ENCODE measurements at regions not wholly inside any gene's neighbourhood (a gene's known extent, or its start where the extent isn't known, plus 50 kb on each side); places are given as distances from the start of the nearest gene placed in this dataset.

- no peaks in the 10 kb centered on the region for H3K4me1 ChIP-seq
- no peaks in the 10 kb centered on the region for H3K27me3 ChIP-seq
- DNase-seq, result no peak
- H3K4me3 ChIP-seq, result no peak overlapping the region
- no peaks in the 10 kb centered on the region for H3K9me3 ChIP-seq
- TF ChIP-seq, protein P1, sequence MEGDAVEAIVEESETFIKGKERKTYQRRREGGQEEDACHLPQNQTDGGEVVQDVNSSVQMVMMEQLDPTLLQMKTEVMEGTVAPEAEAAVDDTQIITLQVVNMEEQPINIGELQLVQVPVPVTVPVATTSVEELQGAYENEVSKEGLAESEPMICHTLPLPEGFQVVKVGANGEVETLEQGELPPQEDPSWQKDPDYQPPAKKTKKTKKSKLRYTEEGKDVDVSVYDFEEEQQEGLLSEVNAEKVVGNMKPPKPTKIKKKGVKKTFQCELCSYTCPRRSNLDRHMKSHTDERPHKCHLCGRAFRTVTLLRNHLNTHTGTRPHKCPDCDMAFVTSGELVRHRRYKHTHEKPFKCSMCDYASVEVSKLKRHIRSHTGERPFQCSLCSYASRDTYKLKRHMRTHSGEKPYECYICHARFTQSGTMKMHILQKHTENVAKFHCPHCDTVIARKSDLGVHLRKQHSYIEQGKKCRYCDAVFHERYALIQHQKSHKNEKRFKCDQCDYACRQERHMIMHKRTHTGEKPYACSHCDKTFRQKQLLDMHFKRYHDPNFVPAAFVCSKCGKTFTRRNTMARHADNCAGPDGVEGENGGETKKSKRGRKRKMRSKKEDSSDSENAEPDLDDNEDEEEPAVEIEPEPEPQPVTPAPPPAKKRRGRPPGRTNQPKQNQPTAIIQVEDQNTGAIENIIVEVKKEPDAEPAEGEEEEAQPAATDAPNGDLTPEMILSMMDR (IDR thresholded peaks at IDR 0.05), result no peak
- no peak overlapping the region for H3K27ac ChIP-seq
- H3K9ac ChIP-seq (ENCODE audit: low read depth in 2 of 2, low read length in 2 of 2), result no peak overlapping the region
- H3K36me3 ChIP-seq, result no peaks in the 10 kb centered on the region
- intact Hi-C loops (cut with DNase I), result no loop called here
Observed at GRCh38 chr9:26574256-26574655, 318.3 kb downstream of the CAAP1 start.

DNA sequence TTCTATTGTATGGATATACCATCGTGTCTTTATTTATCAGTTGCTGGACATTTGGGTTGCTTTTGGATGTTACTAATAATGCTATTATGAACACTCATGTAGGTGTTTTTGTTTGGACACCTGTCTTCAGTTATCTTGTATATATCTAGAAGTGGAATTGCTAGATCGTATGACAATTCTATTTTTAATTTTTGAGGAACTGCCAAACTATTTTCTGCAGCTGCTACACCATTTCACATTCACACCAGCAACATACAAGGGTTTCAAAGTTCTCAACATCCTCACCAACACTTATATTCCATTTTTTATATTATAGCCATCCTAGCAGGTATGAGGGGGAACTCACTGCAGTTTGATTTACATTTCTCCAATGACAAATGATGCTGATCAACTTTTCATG is 324.6 kb downstream of the CAAP1 start:
- no peak overlapping the region for H3K27ac ChIP-seq
- H3K27me3 ChIP-seq, result no peaks in the 10 kb centered on the region
- TF ChIP-seq, protein P1 (IDR thresholded peaks at IDR 0.05), result no peak
- no peak for DNase-seq
- H3K9ac ChIP-seq (ENCODE audit: low read depth in 2 of 2, low read length in 2 of 2), result no peak overlapping the region
- H3K4me1 ChIP-seq, result no peaks in the 10 kb centered on the region
- no peak overlapping the region for H3K4me3 ChIP-seq
- intact Hi-C loops (cut with DNase I), result no loop called here
- no peaks in the 10 kb centered on the region for H3K9me3 ChIP-seq
- H3K36me3 ChIP-seq, result no peaks in the 10 kb centered on the region

DNA sequence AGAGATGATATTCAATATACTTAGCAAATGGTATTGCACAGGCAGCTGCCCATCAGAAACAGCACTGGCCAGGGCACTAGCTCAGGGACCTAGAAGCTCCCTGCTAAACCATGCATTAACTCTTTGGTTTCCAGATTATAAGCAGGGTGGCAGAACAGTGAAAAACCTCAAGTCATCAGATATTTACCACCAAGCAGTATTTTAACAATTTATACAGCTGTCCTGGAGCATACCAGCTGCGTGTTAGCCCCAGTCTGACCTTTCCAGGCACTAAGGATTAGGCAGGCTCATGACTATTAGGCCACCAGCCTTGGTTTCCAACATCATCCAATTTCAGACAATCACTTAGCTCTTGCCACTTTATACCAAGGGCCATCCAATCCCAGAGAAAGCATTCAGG is 326.5 kb downstream of the CAAP1 start:
- Histone ChIP-seq H3K9me3 (no peaks in the 10 kb centered on the region), H3K27ac (no peak overlapping the region), H3K4me1 (no peaks in the 10 kb centered on the region), H3K27me3 (no peaks in the 10 kb centered on the region), H3K4me3 (no peak overlapping the region), H3K36me3 (no peaks in the 10 kb centered on the region), H3K9ac (ENCODE audit: low read depth in 2 of 2, low read length in 2 of 2) (no peak overlapping the region)
- TF ChIP-seq, protein P1 (IDR thresholded peaks at IDR 0.05), result no peak
- no peak for DNase-seq
- intact Hi-C loops (cut with DNase I), result no loop called here

GRCh38 chr9:26565118-26565517 is 327.5 kb downstream of the CAAP1 start:
- H3K36me3 ChIP-seq, result no peaks in the 10 kb centered on the region
- no peaks in the 10 kb centered on the region for H3K27me3 ChIP-seq
- H3K4me1 ChIP-seq, result no peaks in the 10 kb centered on the region
- no peak for DNase-seq
- H3K9ac ChIP-seq (ENCODE audit: low read depth in 2 of 2, low read length in 2 of 2), result no peak overlapping the region
- TF ChIP-seq, protein P1 (IDR thresholded peaks at IDR 0.05), result no peak
- H3K4me3 ChIP-seq, result no peak overlapping the region
- H3K9me3 ChIP-seq, result no peaks in the 10 kb centered on the region
- intact Hi-C loops (cut with DNase I), result no loop called here
- no peak overlapping the region for H3K27ac ChIP-seq

- H3K4me1 ChIP-seq, result no peaks in the 10 kb centered on the region
- H3K4me3 ChIP-seq, result no peak overlapping the region
- no peak for DNase-seq
- no peaks in the 10 kb centered on the region for H3K36me3 ChIP-seq
- no peaks in the 10 kb centered on the region for H3K27me3 ChIP-seq
- H3K27ac ChIP-seq, result no peak overlapping the region
- H3K9ac ChIP-seq (ENCODE audit: low read depth in 2 of 2, low read length in 2 of 2), result no peak overlapping the region
- intact Hi-C loops (cut with DNase I), result no loop called here
- TF ChIP-seq, protein P1 (IDR thresholded peaks at IDR 0.05), result no peak
- H3K9me3 ChIP-seq, result no peaks in the 10 kb centered on the region
Observed at GRCh38 chr9:26562338-26562737, 330.3 kb downstream of the CAAP1 start.

DNA sequence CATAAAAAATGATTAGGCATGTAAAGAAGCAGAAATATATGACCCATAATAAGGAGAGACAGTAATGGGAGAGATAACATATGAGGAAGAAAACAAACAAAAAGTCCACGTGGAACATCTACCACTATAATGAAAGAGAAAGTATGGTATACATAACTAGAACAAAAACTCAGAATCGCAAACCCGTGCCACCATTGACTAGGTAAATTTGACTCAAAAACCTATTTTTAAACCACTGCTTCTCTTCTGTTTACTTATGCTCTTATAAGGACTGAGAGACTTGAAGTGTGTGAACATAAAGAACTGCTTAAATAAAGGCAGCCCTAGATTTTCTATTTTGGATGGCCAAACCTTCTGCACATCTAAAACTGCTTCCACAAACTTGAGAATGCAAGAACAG is 330.7 kb downstream of the CAAP1 start:
- Histone ChIP-seq H3K4me1 (no peaks in the 10 kb centered on the region), H3K9me3 (no peaks in the 10 kb centered on the region), H3K9ac (ENCODE audit: low read depth in 2 of 2, low read length in 2 of 2) (no peak overlapping the region), H3K4me3 (no peak overlapping the region), H3K27me3 (no peaks in the 10 kb centered on the region), H3K36me3 (no peaks in the 10 kb centered on the region), H3K27ac (no peak overlapping the region)
- DNase-seq, result no peak
- intact Hi-C loops (cut with DNase I), result no loop called here
- TF ChIP-seq, protein P1 (IDR thresholded peaks at IDR 0.05), result no peak
